GM12892 (cell line): ENCODE measurements at regions not wholly inside any gene's neighbourhood (a gene's known extent, or its start where the extent isn't known, plus 50 kb on each side); places are given as distances from the start of the nearest gene placed in this dataset.

Experiments used
- POLR2A ChIP-seq: IDR thresholded peaks from 2 replicates; pipeline ENCODE4 v1.6.1; 2011; ENCODE audit warnings: low read depth, low read length, control low read depth
- POLR2AphosphoS5 ChIP-seq: IDR thresholded peaks from 2 replicates; pipeline ENCODE4 v1.6.1; 2011; ENCODE audit warnings: low read depth, low read length, control low read depth
- TAF1 ChIP-seq: IDR thresholded peaks from 2 replicates; pipeline ENCODE4 v1.6.1; 2011; ENCODE audit warnings: low read depth, mild to moderate bottlenecking, control low read depth, low read length, borderline replicate concordance

GRCh38 chr20:39605361-39605760, 643.2 kb downstream of the DHX35 start:
- no peak for TF ChIP-seq POLR2A
- TF ChIP-seq POLR2AphosphoS5, result no peak
- TF ChIP-seq TAF1, result no peak
